ENCODE measurements at regions not wholly inside any gene's neighbourhood (a gene's known extent, or its start where the extent isn't known, plus 50 kb on each side); places are given as distances from the start of the nearest gene placed in this dataset.

DNA sequence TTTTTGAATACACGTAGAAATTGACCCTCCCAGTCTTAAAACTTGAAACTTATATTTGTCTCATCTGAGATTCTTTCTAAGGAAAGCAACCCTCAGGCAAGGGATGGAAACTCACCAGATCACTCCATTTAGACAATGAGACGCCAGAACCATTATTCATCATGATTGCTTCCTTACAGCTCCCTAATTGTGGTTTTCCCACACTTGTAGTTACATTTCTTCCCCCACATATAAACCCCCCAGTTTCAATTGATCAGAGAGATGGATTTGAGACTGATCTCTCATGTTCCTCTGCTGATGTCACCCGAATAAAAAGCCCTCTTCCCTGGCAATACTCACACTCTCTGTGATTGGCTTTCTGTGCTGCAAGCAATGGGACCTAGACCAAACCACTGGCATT is 197.9 kb upstream of the STARD13 start:
- no peak for DNase-seq
- H3K9me3 Mint-ChIP-seq (ENCODE audit: low read depth, unreplicated experiment), result no peaks in the 10 kb centered on the region
- TF ChIP-seq, protein P1, sequence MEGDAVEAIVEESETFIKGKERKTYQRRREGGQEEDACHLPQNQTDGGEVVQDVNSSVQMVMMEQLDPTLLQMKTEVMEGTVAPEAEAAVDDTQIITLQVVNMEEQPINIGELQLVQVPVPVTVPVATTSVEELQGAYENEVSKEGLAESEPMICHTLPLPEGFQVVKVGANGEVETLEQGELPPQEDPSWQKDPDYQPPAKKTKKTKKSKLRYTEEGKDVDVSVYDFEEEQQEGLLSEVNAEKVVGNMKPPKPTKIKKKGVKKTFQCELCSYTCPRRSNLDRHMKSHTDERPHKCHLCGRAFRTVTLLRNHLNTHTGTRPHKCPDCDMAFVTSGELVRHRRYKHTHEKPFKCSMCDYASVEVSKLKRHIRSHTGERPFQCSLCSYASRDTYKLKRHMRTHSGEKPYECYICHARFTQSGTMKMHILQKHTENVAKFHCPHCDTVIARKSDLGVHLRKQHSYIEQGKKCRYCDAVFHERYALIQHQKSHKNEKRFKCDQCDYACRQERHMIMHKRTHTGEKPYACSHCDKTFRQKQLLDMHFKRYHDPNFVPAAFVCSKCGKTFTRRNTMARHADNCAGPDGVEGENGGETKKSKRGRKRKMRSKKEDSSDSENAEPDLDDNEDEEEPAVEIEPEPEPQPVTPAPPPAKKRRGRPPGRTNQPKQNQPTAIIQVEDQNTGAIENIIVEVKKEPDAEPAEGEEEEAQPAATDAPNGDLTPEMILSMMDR (IDR thresholded peaks at IDR 0.05; ENCODE audit: unreplicated experiment), result no peak
- no peak overlapping the region for H3K27ac Mint-ChIP-seq (ENCODE audit: unreplicated experiment)
- intact Hi-C loops (cut with micrococcal nuclease; ENCODE audit: unreplicated experiment), result loop anchor here (10.0 kb wide), 1 partner anchor 259 kb away; no protein-coding TSS in a partner anchor
- H3K4me1 Mint-ChIP-seq (ENCODE audit: low read depth, unreplicated experiment), result no peaks in the 10 kb centered on the region
- H3K4me3 Mint-ChIP-seq (ENCODE audit: low read depth, unreplicated experiment), result no peak overlapping the region
- H3K27me3 Mint-ChIP-seq (ENCODE audit: unreplicated experiment), result no peaks in the 10 kb centered on the region
- no TSS peak for BruUV-seq (replicated peaks)
- CTCF ChIA-PET, result interaction anchor here (1.0 kb wide), 1 partner anchor 11 kb away, joined by 3 read pairs; no protein-coding TSS in a partner anchor
- no peaks in the 10 kb centered on the region for H3K36me3 Mint-ChIP-seq (ENCODE audit: insufficient read depth, unreplicated experiment)

GRCh38 chr13:33485247-33485646 is 199.7 kb upstream of the STARD13 start:
- no peak for DNase-seq
- H3K27me3 Mint-ChIP-seq (ENCODE audit: unreplicated experiment), result no peaks in the 10 kb centered on the region
- no peaks in the 10 kb centered on the region for H3K36me3 Mint-ChIP-seq (ENCODE audit: insufficient read depth, unreplicated experiment)
- no peaks in the 10 kb centered on the region for H3K9me3 Mint-ChIP-seq (ENCODE audit: low read depth, unreplicated experiment)
- H3K4me1 Mint-ChIP-seq (ENCODE audit: low read depth, unreplicated experiment), result no peaks in the 10 kb centered on the region
- CTCF ChIA-PET, result no interaction called here
- no TSS peak for BruUV-seq (replicated peaks)
- intact Hi-C loops (cut with micrococcal nuclease; ENCODE audit: unreplicated experiment), result loop anchor here (10.0 kb wide), 1 partner anchor 260 kb away; no protein-coding TSS in a partner anchor
- H3K27ac Mint-ChIP-seq (ENCODE audit: unreplicated experiment), result no peak overlapping the region
- TF ChIP-seq, protein P1 (IDR thresholded peaks at IDR 0.05; ENCODE audit: unreplicated experiment), result no peak
- no peak overlapping the region for H3K4me3 Mint-ChIP-seq (ENCODE audit: low read depth, unreplicated experiment)

DNA sequence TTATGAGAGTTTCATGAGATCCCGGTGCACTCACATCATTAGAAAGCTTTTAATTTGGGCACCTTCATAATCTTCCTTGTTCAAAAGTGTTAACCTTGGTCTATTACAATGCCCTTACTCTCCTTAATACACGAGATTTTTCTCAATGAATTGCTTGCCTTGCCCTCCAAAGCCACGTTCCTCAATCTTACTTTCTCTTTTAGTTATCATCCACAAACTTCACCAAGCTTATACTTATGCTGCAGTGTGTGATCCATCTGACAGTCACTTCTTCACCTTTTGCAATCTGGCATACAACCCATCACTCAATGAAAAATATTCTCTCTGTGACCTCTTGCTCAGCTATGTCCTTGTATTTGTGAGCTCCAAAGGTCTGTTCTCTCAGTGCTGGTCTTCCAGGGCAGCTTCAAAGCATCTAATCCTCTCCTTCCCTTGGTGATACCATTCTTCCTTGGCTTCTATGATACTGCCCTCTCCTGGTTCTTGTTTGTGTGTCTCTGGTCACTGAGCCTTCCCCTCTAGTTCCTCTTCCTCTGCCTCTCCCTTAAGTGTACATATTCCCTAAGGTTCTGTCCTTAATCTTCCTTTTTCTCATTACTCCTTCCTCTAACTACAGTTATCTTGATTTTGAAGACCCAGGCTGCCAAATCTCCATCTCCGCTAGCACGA is 202.2 kb upstream of the STARD13 start:
- DNase-seq, result peak; percentile 8
- intact Hi-C loops (cut with micrococcal nuclease; ENCODE audit: unreplicated experiment), result loop anchor here (10.0 kb wide), 1 partner anchor 263 kb away; no protein-coding TSS in a partner anchor
- CTCF ChIA-PET, result interaction anchor here (0.6 kb wide), 1 partner anchor 102 kb away, joined by 3 read pairs; no protein-coding TSS in a partner anchor
- Mint-ChIP-seq H3K27me3 (ENCODE audit: unreplicated experiment) (no peaks in the 10 kb centered on the region), H3K27ac (ENCODE audit: unreplicated experiment) (no peak overlapping the region), H3K4me3 (ENCODE audit: low read depth, unreplicated experiment) (no peak overlapping the region), H3K4me1 (ENCODE audit: low read depth, unreplicated experiment) (no peaks in the 10 kb centered on the region), H3K36me3 (ENCODE audit: insufficient read depth, unreplicated experiment) (no peaks in the 10 kb centered on the region), H3K9me3 (ENCODE audit: low read depth, unreplicated experiment) (peaks cover 2% of the 10 kb centered on the region)
- TF ChIP-seq, protein P1 (IDR thresholded peaks at IDR 0.05; ENCODE audit: unreplicated experiment), result no peak
- no TSS peak for BruUV-seq (replicated peaks)

GRCh38 chr13:33489563-33489962 is 204.0 kb upstream of the STARD13 start:
- Mint-ChIP-seq H3K4me3 (ENCODE audit: low read depth, unreplicated experiment) (no peak overlapping the region), H3K36me3 (ENCODE audit: insufficient read depth, unreplicated experiment) (no peaks in the 10 kb centered on the region), H3K27ac (ENCODE audit: unreplicated experiment) (no peak overlapping the region), H3K4me1 (ENCODE audit: low read depth, unreplicated experiment) (peaks cover 7% of the 10 kb centered on the region), H3K27me3 (ENCODE audit: unreplicated experiment) (no peaks in the 10 kb centered on the region), H3K9me3 (ENCODE audit: low read depth, unreplicated experiment) (peaks cover 2% of the 10 kb centered on the region)
- BruUV-seq (replicated peaks), result no TSS peak
- intact Hi-C loops (cut with micrococcal nuclease; ENCODE audit: unreplicated experiment), result loop anchor here (10.0 kb wide), 1 partner anchor 265 kb away; no protein-coding TSS in a partner anchor
- TF ChIP-seq, protein P1 (IDR thresholded peaks at IDR 0.05; ENCODE audit: unreplicated experiment), result no peak
- DNase-seq, result no peak
- CTCF ChIA-PET, result no interaction called here

Measured in Calu3 (cell line).